H9 (cell line): ENCODE measurements at regions not wholly inside any gene's neighbourhood (a gene's known extent, or its start where the extent isn't known, plus 50 kb on each side); places are given as distances from the start of the nearest gene placed in this dataset.

ENCODE experiments used
- DNase-seq: peaks from one replicate; pipeline ENCODE4 v3.0.0-alpha.2; 2017
- H2AFZ ChIP-seq: one replicate; pipeline ENCODE4 v1.6.1; 2013; ENCODE audit warnings: mild to moderate bottlenecking, low read length, control low read depth, moderate library complexity
- H2AK5ac ChIP-seq: 2 replicates; pipeline ENCODE4 v1.6.1; 2013; ENCODE audit warnings: low read length, control low read depth, mixed read lengths; ENCODE audit not compliant: insufficient read length
- H2BK120ac ChIP-seq: one replicate; pipeline ENCODE4 v1.6.1; 2013; ENCODE audit warnings: low read depth, mild to moderate bottlenecking, low read length, control low read depth, inconsistent platforms; ENCODE audit not compliant: poor library complexity, severe bottlenecking
- H2BK12ac ChIP-seq: 2 replicates; pipeline ENCODE4 v1.6.1; 2013; ENCODE audit warnings: low read length, control low read depth, mixed read lengths, low read depth; ENCODE audit not compliant: insufficient read length
- H2BK15ac ChIP-seq: 2 replicates; pipeline ENCODE4 v1.6.1; 2013; ENCODE audit warnings: low read depth, low read length, control low read depth
- H2BK20ac ChIP-seq: one replicate; pipeline ENCODE4 v1.6.1; 2013; ENCODE audit warnings: low read depth, mild to moderate bottlenecking, low read length, control low read depth, inconsistent platforms; ENCODE audit not compliant: poor library complexity, severe bottlenecking
- H2BK5ac ChIP-seq: 2 replicates; pipeline ENCODE4 v1.6.1; 2013; ENCODE audit warnings: low read length, control low read depth, mixed read lengths; ENCODE audit not compliant: insufficient read length
- H3K14ac ChIP-seq: 2 replicates; pipeline ENCODE4 v1.6.1; 2013; ENCODE audit warnings: low read length, control low read depth; ENCODE audit not compliant: insufficient read depth
- H3K18ac ChIP-seq: 2 replicates; pipeline ENCODE4 v1.6.1; 2013; ENCODE audit warnings: low read depth, mild to moderate bottlenecking, mixed read lengths, low read length, control low read depth; ENCODE audit not compliant: insufficient read length
- H3K23ac ChIP-seq: 2 replicates; pipeline ENCODE4 v1.6.1; 2013; ENCODE audit warnings: low read length, control low read depth, mixed read lengths, low read depth; ENCODE audit not compliant: insufficient read length
- H3K23me2 ChIP-seq: 2 replicates; pipeline ENCODE4 v1.6.1; 2013; ENCODE audit warnings: low read depth, mild to moderate bottlenecking, mixed read lengths, low read length, control low read depth; ENCODE audit not compliant: insufficient read length, poor library complexity, severe bottlenecking
- H3K27ac ChIP-seq: 2 replicates; pipeline ENCODE4 v1.5.1; 2013; ENCODE audit warnings: low read length, control low read depth, mixed read lengths, low read depth; ENCODE audit not compliant: insufficient read length
- H3K27me3 ChIP-seq: 2 replicates; pipeline ENCODE4 v1.6.1; 2013; ENCODE audit warnings: low read length, control low read depth, inconsistent platforms; ENCODE audit not compliant: insufficient read depth
- H3K4ac ChIP-seq: 2 replicates; pipeline ENCODE4 v1.6.1; 2013; ENCODE audit warnings: low read depth, mild to moderate bottlenecking, control low read depth, inconsistent platforms, low read length, moderate library complexity
- H3K4me1 ChIP-seq: 2 replicates; pipeline ENCODE4 v1.6.1; 2013; ENCODE audit warnings: low read length, control low read depth, inconsistent platforms; ENCODE audit not compliant: insufficient read depth
- H3K4me2 ChIP-seq: 2 replicates; pipeline ENCODE4 v1.6.1; 2013; ENCODE audit warnings: low read length, control low read depth, mixed read lengths; ENCODE audit not compliant: insufficient read length, insufficient read depth
- H3K56ac ChIP-seq: 2 replicates; pipeline ENCODE4 v1.6.1; 2013; ENCODE audit warnings: low read depth, mild to moderate bottlenecking, mixed read lengths, low read length, control low read depth; ENCODE audit not compliant: insufficient read length
- H3K79me1 ChIP-seq: 2 replicates; pipeline ENCODE4 v1.6.1; 2013; ENCODE audit warnings: low read depth, mild to moderate bottlenecking, moderate library complexity, low read length, control low read depth, inconsistent platforms; ENCODE audit not compliant: insufficient read depth, poor library complexity, severe bottlenecking
- H3K79me2 ChIP-seq: 2 replicates; pipeline ENCODE4 v1.6.1; 2013; ENCODE audit warnings: low read length, control low read depth, inconsistent platforms; ENCODE audit not compliant: insufficient read depth
- H3K9ac ChIP-seq: 2 replicates; pipeline ENCODE4 v1.6.1; 2013; ENCODE audit warnings: low read length, control low read depth, mixed read lengths; ENCODE audit not compliant: insufficient read length; ENCODE audit errors: extremely low read depth
- H3K9me3 ChIP-seq: one replicate; pipeline ENCODE4 v1.6.1; 2013; ENCODE audit warnings: low read depth, low read length, inconsistent platforms; ENCODE audit not compliant: control insufficient read depth
- H3T11ph ChIP-seq: one replicate; pipeline ENCODE4 v1.6.1; 2013; ENCODE audit warnings: mild to moderate bottlenecking, low read length, control low read depth, inconsistent platforms
- H4K20me1 ChIP-seq: one replicate; pipeline ENCODE4 v1.6.1; 2013; ENCODE audit not compliant: control insufficient read depth, insufficient read length, insufficient read depth
- H4K5ac ChIP-seq: 2 replicates; pipeline ENCODE4 v1.6.1; 2013; ENCODE audit warnings: low read depth, mild to moderate bottlenecking, mixed read lengths, low read length, control low read depth; ENCODE audit not compliant: insufficient read length
- H4K8ac ChIP-seq: replicated peaks from 2 replicates; pipeline ENCODE4 v1.6.1; 2013; ENCODE audit warnings: low read length, control low read depth, mixed read lengths, low read depth; ENCODE audit not compliant: insufficient read length
- H4K91ac ChIP-seq: 2 replicates; pipeline ENCODE4 v1.6.1; 2013; ENCODE audit warnings: low read depth, mild to moderate bottlenecking, moderate library complexity, mixed read lengths, low read length, control low read depth; ENCODE audit not compliant: insufficient read length
- H3K27ac Mint-ChIP-seq, 3 experiments: 2 replicates in 2 of 3; 3 replicates in 1 of 3; pipeline ENCODE4 v1.8.0; 2020 to 2021; ENCODE audit warnings: mixed read lengths in 3 of 3, mild to moderate bottlenecking in 1 of 3, moderate library complexity in 1 of 3
- H3K27me3 Mint-ChIP-seq: 2 replicates; pipeline ENCODE4 v1.8.0; 2021; ENCODE audit warnings: low read depth, mild to moderate bottlenecking, moderate library complexity, mixed read lengths
- H3K36me3 Mint-ChIP-seq, 3 experiments: 2 replicates in 2 of 3; 3 replicates in 1 of 3; pipeline ENCODE4 v1.8.0; 2020 to 2021; ENCODE audit warnings: low read depth in 3 of 3, mixed read lengths in 3 of 3; ENCODE audit not compliant: insufficient read depth in 1 of 3
- H3K4me1 Mint-ChIP-seq, 2 experiments: 2 replicates each; pipeline ENCODE4 v1.8.0; 2020; ENCODE audit warnings: mixed read lengths in 2 of 2
- H3K4me3 Mint-ChIP-seq, 2 experiments: 2 replicates in 1 of 2; 3 replicates in 1 of 2; pipeline ENCODE4 v1.8.0; 2020 to 2021; ENCODE audit warnings: mild to moderate bottlenecking in 2 of 2, mixed read lengths in 2 of 2, moderate library complexity in 1 of 2
- H3K9me3 Mint-ChIP-seq, 2 experiments: 2 replicates in 1 of 2; 3 replicates in 1 of 2; pipeline ENCODE4 v1.8.0; 2020; ENCODE audit warnings: mild to moderate bottlenecking in 2 of 2, mixed read lengths in 2 of 2, moderate library complexity in 1 of 2
- WGBS: extraction: QIAGEN DNeasy Blood & Tissue Kit; methylation state at CpG from one replicate; pipeline ENCODE4 v1.1.7; 2013; ENCODE audit warnings: missing lambda C conversion rate, low lambda C conversion rate, mixed read lengths; ENCODE audit not compliant: insufficient read length; ENCODE audit errors: extremely low coverage; 5-methylcytosine and 5-hydroxymethylcytosine counted together
- TF ChIP-seq, protein P1 (sequence below): fragments of 200-600 bp; sonication (generic); conservative IDR thresholded peaks from 3 replicates; pipeline ENCODE4 v1.8.0; 2021; ENCODE audit warnings: antibody characterized with exemption, mild to moderate bottlenecking

GRCh38 chr9:79263628-79264027, 308.1 kb upstream of the TLE4 start:
- Histone ChIP-seq H3K4me1 (no peaks in the 10 kb centered on the region), H3K79me2 (no peaks in the 10 kb centered on the region), H2BK5ac (no peak overlapping the region), H4K91ac (no peak overlapping the region), H3K9ac (no peak overlapping the region), H3K79me1 (no peaks in the 10 kb centered on the region), H3K9me3 (no peaks in the 10 kb centered on the region), H2BK12ac (no peak overlapping the region), H2BK15ac (no peak overlapping the region), H2AFZ (no peak overlapping the region), H3K27me3 (no peaks in the 10 kb centered on the region), H3K4ac (no peak overlapping the region), H3K27ac (no peak overlapping the region), H2AK5ac (no peak overlapping the region), H3K18ac (no peak overlapping the region), H4K20me1 (no peaks in the 10 kb centered on the region), H2BK20ac (no peak overlapping the region), H3K56ac (no peak overlapping the region), H2BK120ac (no peak overlapping the region), H3T11ph (no peak overlapping the region), H3K23me2 (no peaks in the 10 kb centered on the region), H3K4me2 (no peak overlapping the region), H4K8ac (no peak overlapping the region), H3K14ac (no peak overlapping the region), H4K5ac (no peak overlapping the region), H3K23ac (no peak overlapping the region)
- Mint-ChIP-seq H3K27ac (no peak overlapping the region), H3K4me3 (no peak overlapping the region), H3K9me3 (peaks cover 2 to 3% of the 10 kb centered on the region in 2 experiments; a peak in 2 of 5 replicates), H3K4me1 (peaks cover 0 to 8% of the 10 kb centered on the region in 2 experiments; a peak in 2 of 4 replicates), H3K36me3 (peaks cover 0 to 6% (median 0%) of the 10 kb centered on the region in 3 experiments; a peak in 1 of 7 replicates), H3K27me3 (peaks cover 7% of the 10 kb centered on the region)
- no CpG with 5 or more reads among the region's 1 CpG for WGBS
- TF ChIP-seq, protein P1, sequence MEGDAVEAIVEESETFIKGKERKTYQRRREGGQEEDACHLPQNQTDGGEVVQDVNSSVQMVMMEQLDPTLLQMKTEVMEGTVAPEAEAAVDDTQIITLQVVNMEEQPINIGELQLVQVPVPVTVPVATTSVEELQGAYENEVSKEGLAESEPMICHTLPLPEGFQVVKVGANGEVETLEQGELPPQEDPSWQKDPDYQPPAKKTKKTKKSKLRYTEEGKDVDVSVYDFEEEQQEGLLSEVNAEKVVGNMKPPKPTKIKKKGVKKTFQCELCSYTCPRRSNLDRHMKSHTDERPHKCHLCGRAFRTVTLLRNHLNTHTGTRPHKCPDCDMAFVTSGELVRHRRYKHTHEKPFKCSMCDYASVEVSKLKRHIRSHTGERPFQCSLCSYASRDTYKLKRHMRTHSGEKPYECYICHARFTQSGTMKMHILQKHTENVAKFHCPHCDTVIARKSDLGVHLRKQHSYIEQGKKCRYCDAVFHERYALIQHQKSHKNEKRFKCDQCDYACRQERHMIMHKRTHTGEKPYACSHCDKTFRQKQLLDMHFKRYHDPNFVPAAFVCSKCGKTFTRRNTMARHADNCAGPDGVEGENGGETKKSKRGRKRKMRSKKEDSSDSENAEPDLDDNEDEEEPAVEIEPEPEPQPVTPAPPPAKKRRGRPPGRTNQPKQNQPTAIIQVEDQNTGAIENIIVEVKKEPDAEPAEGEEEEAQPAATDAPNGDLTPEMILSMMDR: no peak
- no peak for DNase-seq
